GM12875 (cell line): ENCODE measurements at regions not wholly inside any gene's neighbourhood (a gene's known extent, or its start where the extent isn't known, plus 50 kb on each side); places are given as distances from the start of the nearest gene placed in this dataset.

Experiments used
- H3K4me3 ChIP-seq: one replicate; pipeline ENCODE4 v1.5.1; 2011; ENCODE audit warnings: low read depth, low read length, control low read depth
- TF ChIP-seq, protein P1 (sequence below): IDR thresholded peaks from 2 replicates; pipeline ENCODE4 v1.5.1; 2011; ENCODE audit warnings: low read depth, mild to moderate bottlenecking, control low read depth, inconsistent platforms, low read length, moderate library complexity, borderline replicate concordance; ENCODE audit not compliant: insufficient read depth

DNA sequence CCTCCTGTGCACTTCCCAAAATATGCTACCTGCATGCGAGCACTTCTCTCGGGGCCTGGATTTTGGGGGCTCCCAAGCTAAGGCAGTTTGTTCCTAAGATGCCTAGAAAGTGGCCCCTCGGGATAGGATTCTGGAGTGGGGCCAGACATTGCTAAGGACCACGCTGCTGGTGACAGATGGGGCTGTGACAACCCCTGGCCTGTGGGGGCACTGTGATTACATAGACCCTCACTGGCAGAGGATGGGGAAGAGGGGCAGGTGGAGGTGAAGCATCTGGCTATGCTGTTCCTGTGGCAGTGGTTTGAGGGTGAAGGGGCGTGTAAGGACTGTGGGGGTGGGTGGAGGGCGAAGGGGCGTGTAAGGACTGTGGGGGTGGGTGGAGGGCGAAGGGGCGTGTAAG lies 128.4 kb downstream of the ENGASE start:
- TF ChIP-seq, protein P1, sequence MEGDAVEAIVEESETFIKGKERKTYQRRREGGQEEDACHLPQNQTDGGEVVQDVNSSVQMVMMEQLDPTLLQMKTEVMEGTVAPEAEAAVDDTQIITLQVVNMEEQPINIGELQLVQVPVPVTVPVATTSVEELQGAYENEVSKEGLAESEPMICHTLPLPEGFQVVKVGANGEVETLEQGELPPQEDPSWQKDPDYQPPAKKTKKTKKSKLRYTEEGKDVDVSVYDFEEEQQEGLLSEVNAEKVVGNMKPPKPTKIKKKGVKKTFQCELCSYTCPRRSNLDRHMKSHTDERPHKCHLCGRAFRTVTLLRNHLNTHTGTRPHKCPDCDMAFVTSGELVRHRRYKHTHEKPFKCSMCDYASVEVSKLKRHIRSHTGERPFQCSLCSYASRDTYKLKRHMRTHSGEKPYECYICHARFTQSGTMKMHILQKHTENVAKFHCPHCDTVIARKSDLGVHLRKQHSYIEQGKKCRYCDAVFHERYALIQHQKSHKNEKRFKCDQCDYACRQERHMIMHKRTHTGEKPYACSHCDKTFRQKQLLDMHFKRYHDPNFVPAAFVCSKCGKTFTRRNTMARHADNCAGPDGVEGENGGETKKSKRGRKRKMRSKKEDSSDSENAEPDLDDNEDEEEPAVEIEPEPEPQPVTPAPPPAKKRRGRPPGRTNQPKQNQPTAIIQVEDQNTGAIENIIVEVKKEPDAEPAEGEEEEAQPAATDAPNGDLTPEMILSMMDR: no peak

DNA sequence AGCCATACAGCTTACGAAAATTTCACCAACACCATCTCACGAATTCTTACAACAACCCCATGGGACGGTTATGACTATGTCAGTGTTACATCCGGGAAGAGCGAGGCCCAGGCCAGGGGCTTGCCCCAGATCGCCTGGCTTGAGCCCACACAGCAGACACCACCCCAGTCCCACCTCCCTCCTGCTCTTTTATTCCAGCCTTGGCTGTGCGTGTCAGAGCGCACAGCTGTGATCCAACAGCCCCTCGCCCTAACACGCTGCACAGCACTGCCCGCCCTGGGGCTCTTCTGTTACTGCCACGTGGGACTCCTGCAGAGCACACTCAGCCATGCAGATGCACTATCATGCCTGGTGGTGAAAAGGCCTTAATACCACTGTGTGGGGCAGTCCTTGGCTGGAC lies 127.9 kb downstream of the ENGASE start:
- TF ChIP-seq, protein P1: no peak
- no peak overlapping the region for H3K4me3 ChIP-seq

More for the DNA sequence above, 128.4 kb downstream of the ENGASE start:
- H3K4me3 ChIP-seq: no peak overlapping the region

DNA sequence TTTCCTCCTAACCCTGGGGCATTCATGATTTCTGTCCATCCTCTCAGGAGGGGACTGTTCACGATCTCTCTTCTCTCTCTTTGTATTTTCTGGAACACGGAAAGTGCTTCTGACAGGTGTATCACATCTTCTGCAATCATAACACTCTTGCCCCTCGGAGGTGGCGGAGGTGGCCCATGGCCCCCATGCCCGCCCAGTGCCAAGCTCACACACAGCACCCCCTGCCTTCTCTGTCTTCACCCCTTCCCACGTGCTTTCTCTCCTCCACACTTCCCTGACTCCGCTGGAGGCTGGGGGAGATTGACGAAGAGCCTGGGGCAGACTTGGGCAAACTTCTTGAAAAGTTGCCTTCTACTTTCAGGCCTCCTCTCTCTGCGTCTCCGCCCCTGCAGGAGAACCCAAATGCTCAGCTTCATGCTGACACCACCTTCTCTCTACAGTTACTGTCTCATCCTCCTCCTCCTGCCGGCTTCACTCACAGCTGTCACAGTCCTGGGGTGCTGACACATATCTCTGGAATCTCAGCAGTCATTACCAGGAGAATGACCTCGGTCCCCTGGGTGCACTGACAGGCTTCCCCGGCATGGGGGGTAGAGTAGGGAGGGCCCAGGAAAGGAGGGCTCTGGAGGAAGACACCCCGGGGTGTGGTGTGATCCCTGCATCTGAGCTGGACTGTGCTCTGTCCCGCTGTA lies 127.1 kb downstream of the ENGASE start:
- H3K4me3 ChIP-seq: no peak overlapping the region
- TF ChIP-seq, protein P1: no peak

DNA sequence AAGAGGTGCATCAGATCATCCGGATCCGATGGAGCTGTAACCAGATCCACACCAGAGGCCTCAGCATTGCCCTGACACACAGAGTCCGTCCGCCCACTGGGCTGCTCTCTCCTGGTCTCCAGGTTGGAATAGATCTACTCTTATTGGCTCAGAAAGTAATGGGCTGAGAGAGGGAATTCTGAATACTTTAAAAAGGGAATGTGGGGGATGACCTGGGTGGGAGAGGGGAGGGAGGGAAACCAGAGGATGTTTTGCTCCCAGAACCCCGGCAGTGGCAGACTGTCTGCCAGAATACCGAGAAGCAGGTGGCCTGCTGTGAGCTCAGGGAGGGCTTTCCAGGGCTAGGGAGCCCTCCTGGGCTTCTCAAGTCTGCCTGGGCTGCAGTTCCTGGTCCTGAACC lies 126.5 kb downstream of the ENGASE start:
- TF ChIP-seq, protein P1: no peak
- no peak overlapping the region for H3K4me3 ChIP-seq

DNA sequence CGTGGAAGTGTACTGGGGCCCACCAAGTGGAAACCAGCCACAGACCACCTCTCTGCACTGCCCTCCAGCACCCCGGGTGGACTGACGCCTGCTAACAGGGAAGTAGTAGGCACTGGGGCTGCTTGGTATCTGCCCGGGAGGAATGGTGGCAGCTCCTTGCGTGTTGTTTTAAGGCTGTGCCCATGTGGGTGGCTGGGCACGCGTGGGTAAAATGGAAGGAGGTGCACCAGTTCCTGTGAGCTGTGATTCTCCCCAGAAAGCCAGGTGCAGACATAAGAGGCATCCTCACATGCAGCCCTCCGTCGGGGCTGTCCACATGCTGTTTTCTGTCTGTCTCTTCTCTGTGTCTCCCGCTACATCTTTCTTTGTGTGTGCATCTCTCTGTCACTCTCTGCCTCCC lies 122.3 kb downstream of the ENGASE start:
- TF ChIP-seq, protein P1: no peak

DNA sequence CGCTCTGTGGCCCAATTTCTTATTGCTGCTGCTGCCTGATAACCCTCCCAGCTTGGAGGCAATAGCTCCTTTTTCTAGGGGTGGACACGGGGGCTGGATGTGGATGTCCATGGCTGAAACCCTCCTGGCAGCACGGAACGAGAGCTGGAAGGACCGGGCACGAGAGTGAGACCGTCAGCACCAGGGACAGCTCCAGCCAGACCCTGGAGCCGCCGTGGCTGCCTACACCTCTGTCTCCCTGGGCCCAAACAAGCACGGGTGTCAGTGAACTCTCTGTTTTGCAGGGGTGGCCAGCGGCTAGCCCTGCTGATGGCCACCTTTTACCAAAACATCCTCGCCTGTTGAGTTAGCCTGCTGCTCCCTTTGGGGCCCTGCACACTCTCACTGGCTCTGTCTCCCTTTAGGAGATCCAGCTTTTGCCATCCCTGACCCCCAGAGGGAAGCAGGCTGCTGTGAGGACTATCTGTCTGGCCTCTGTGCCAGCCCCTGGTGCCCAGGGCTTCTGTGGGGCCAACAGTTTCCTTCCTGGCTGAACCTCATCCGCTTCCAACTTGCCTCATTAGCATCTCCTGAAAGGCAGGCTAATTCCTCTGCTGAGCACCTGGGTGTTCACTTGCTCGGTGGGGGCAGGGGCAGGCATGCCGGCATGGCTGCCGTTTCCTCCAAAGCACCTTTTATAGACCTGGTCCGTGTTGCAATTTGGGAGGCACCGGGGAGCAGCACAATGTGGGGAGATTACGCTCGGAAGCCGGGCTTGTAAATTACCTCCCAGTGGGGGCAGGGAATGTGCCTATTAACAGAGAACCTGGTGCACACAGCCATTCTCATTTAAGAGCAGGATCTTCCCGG lies 118.1 kb downstream of the ENGASE start:
- no peak overlapping the region for H3K4me3 ChIP-seq
- TF ChIP-seq, protein P1: no peak

More for the DNA sequence above, 122.3 kb downstream of the ENGASE start:
- H3K4me3 ChIP-seq: no peak overlapping the region

DNA sequence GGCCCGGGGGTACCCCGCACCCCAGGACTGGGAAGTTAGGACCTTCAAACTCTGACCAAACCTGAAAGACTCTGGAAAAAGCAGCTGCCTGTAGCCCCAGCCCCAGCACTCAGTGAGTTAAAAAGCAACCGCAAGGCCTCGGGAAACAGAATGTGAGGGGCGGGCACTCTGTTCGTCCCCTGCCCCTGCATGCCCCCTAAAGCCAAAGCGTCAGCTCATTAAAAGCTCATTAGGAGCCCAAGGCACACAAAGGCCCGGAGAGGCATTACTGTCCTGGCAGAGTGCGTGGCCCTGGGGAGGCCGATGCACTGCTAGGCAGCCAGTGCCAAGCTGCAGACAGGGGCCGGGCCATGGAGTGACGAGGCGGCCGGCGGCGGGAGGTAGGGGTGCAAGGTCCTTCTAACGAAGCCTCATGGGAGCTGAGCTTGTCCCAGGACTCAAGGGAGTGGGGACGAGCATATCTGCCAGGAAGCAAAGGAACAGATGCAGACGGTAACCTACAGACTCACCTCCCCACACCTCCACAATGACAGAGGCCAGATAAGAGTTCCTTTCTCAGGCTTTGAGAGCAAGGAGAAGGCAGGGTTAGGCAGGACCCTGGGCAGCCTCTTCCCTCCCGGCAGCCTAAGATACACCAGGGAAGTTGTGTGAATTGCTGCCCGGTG lies 116.8 kb downstream of the ENGASE start:
- TF ChIP-seq, protein P1: no peak
- H3K4me3 ChIP-seq: no peak overlapping the region
